Activated CD4-positive, alpha-beta T cell treated with anti-CD3 and anti-CD28 coated beads, Interleukin-2, amount 10 ng/mL, durations not matched to agents 24 days and 14 days (primary cell): ENCODE measurements at regions not wholly inside any gene's neighbourhood (a gene's known extent, or its start where the extent isn't known, plus 50 kb on each side); places are given as distances from the start of the nearest gene placed in this dataset.

Experiments
- DNase-seq: peaks from one replicate; pipeline ENCODE4 v3.0.0; 2022
- H3K27ac Mint-ChIP-seq: one replicate; pipeline ENCODE4 v1.8.0; 2022; ENCODE audit warnings: mild to moderate bottlenecking, mixed read lengths
- H3K27me3 Mint-ChIP-seq: one replicate; pipeline ENCODE4 v1.8.0; 2022; ENCODE audit warnings: mixed read lengths
- H3K36me3 Mint-ChIP-seq: one replicate; pipeline ENCODE4 v1.8.0; 2022; ENCODE audit warnings: low read depth, mild to moderate bottlenecking, mixed read lengths
- H3K4me1 Mint-ChIP-seq: one replicate; pipeline ENCODE4 v1.8.0; 2021; ENCODE audit warnings: mixed read lengths
- H3K4me3 Mint-ChIP-seq: one replicate; pipeline ENCODE4 v1.8.0; 2022; ENCODE audit warnings: mild to moderate bottlenecking, moderate library complexity, mixed read lengths
- H3K9me3 Mint-ChIP-seq: one replicate; pipeline ENCODE4 v1.8.0; 2021; ENCODE audit warnings: mixed read lengths
- intact Hi-C: fragments of 100-400 bp; cut with micrococcal nuclease; formaldehyde crosslinking; loops from one replicate; pipeline ENCODE4 v1.15.1; 2023

GRCh38 chr13:111638233-111638632, 317.8 kb downstream of the TEX29 start:
- Mint-ChIP-seq H3K36me3 (no peaks in the 10 kb centered on the region), H3K27ac (no peak overlapping the region), H3K4me3 (no peak overlapping the region), H3K9me3 (no peaks in the 10 kb centered on the region), H3K4me1 (no peaks in the 10 kb centered on the region), H3K27me3 (no peaks in the 10 kb centered on the region)
- intact Hi-C loops, result no loop called here
- no peak for DNase-seq

- intact Hi-C loops, result no loop called here
- no peak overlapping the region for H3K4me3 Mint-ChIP-seq
- H3K36me3 Mint-ChIP-seq, result no peaks in the 10 kb centered on the region
- H3K27me3 Mint-ChIP-seq, result no peaks in the 10 kb centered on the region
- H3K9me3 Mint-ChIP-seq, result no peaks in the 10 kb centered on the region
- H3K4me1 Mint-ChIP-seq, result no peaks in the 10 kb centered on the region
- H3K27ac Mint-ChIP-seq, result no peak overlapping the region
- DNase-seq, result no peak
Observed at GRCh38 chr13:111639196-111639705, 318.8 kb downstream of the TEX29 start.

GRCh38 chr13:111640006-111640405, 319.6 kb downstream of the TEX29 start:
- intact Hi-C loops, result no loop called here
- no peaks in the 10 kb centered on the region for H3K36me3 Mint-ChIP-seq
- no peaks in the 10 kb centered on the region for H3K4me1 Mint-ChIP-seq
- no peak overlapping the region for H3K4me3 Mint-ChIP-seq
- H3K27ac Mint-ChIP-seq, result no peak overlapping the region
- DNase-seq, result no peak
- no peaks in the 10 kb centered on the region for H3K27me3 Mint-ChIP-seq
- no peaks in the 10 kb centered on the region for H3K9me3 Mint-ChIP-seq

GRCh38 chr13:111640476-111640875, 320.0 kb downstream of the TEX29 start:
- no peak for DNase-seq
- no peaks in the 10 kb centered on the region for H3K9me3 Mint-ChIP-seq
- H3K4me3 Mint-ChIP-seq, result no peak overlapping the region
- intact Hi-C loops, result no loop called here
- H3K27ac Mint-ChIP-seq, result no peak overlapping the region
- no peaks in the 10 kb centered on the region for H3K4me1 Mint-ChIP-seq
- no peaks in the 10 kb centered on the region for H3K27me3 Mint-ChIP-seq
- no peaks in the 10 kb centered on the region for H3K36me3 Mint-ChIP-seq

- Mint-ChIP-seq H3K4me1 (no peaks in the 10 kb centered on the region), H3K27me3 (no peaks in the 10 kb centered on the region), H3K9me3 (no peaks in the 10 kb centered on the region), H3K36me3 (no peaks in the 10 kb centered on the region), H3K4me3 (no peak overlapping the region), H3K27ac (no peak overlapping the region)
- intact Hi-C loops, result no loop called here
- DNase-seq, result no peak
Observed at GRCh38 chr13:111642156-111642767, 321.8 kb downstream of the TEX29 start.

- Mint-ChIP-seq H3K36me3 (no peaks in the 10 kb centered on the region), H3K27ac (no peak overlapping the region), H3K27me3 (no peaks in the 10 kb centered on the region), H3K9me3 (no peaks in the 10 kb centered on the region), H3K4me1 (no peaks in the 10 kb centered on the region), H3K4me3 (no peak overlapping the region)
- DNase-seq, result no peak
- intact Hi-C loops, result no loop called here
Observed at GRCh38 chr13:111644750-111645149, 324.3 kb downstream of the TEX29 start.

- intact Hi-C loops, result no loop called here
- Mint-ChIP-seq H3K4me1 (no peaks in the 10 kb centered on the region), H3K27me3 (no peaks in the 10 kb centered on the region), H3K4me3 (no peak overlapping the region), H3K36me3 (no peaks in the 10 kb centered on the region), H3K27ac (no peak overlapping the region), H3K9me3 (no peaks in the 10 kb centered on the region)
- no peak for DNase-seq
Observed at GRCh38 chr13:111645198-111645597, 324.8 kb downstream of the TEX29 start.

- intact Hi-C loops, result no loop called here
- Mint-ChIP-seq H3K27me3 (peaks cover 5% of the 10 kb centered on the region), H3K36me3 (no peaks in the 10 kb centered on the region), H3K4me1 (no peaks in the 10 kb centered on the region), H3K4me3 (no peak overlapping the region), H3K27ac (no peak overlapping the region), H3K9me3 (no peaks in the 10 kb centered on the region)
- DNase-seq, result no peak
Observed at GRCh38 chr13:111645598-111646455, 325.4 kb downstream of the TEX29 start.

- intact Hi-C loops, result no loop called here
- no peaks in the 10 kb centered on the region for H3K9me3 Mint-ChIP-seq
- H3K27ac Mint-ChIP-seq, result no peak overlapping the region
Observed at GRCh38 chr13:111646456-111646855, 326.0 kb downstream of the TEX29 start.

GRCh38 chr13:111648885-111649284, 328.4 kb downstream of the TEX29 start:
- Mint-ChIP-seq H3K27ac (no peak overlapping the region), H3K4me1 (no peaks in the 10 kb centered on the region), H3K36me3 (no peaks in the 10 kb centered on the region), H3K9me3 (no peaks in the 10 kb centered on the region), H3K4me3 (no peak overlapping the region), H3K27me3 (peaks cover 6% of the 10 kb centered on the region)
- intact Hi-C loops, result no loop called here
- DNase-seq, result no peak

More at GRCh38 chr13:111646456-111646855, 326.0 kb downstream of the TEX29 start:
- Mint-ChIP-seq H3K27me3 (peaks cover 6% of the 10 kb centered on the region), H3K36me3 (no peaks in the 10 kb centered on the region), H3K4me3 (no peak overlapping the region), H3K4me1 (no peaks in the 10 kb centered on the region)
- no peak for DNase-seq

GRCh38 chr13:111650626-111651025, 330.2 kb downstream of the TEX29 start:
- no peak for DNase-seq
- Mint-ChIP-seq H3K27ac (no peak overlapping the region), H3K36me3 (no peaks in the 10 kb centered on the region), H3K4me1 (no peaks in the 10 kb centered on the region), H3K4me3 (no peak overlapping the region), H3K9me3 (no peaks in the 10 kb centered on the region), H3K27me3 (peaks cover 6% of the 10 kb centered on the region)
- intact Hi-C loops, result no loop called here

- H3K36me3 Mint-ChIP-seq, result no peaks in the 10 kb centered on the region
- H3K4me1 Mint-ChIP-seq, result no peaks in the 10 kb centered on the region
- peaks cover 6% of the 10 kb centered on the region for H3K27me3 Mint-ChIP-seq
- no peaks in the 10 kb centered on the region for H3K9me3 Mint-ChIP-seq
- no peak overlapping the region for H3K4me3 Mint-ChIP-seq
- no peak overlapping the region for H3K27ac Mint-ChIP-seq
- DNase-seq, result no peak
- intact Hi-C loops, result no loop called here
Observed at GRCh38 chr13:111652676-111653075, 332.2 kb downstream of the TEX29 start.

- no peak for DNase-seq
- H3K27me3 Mint-ChIP-seq, result peaks cover 6% of the 10 kb centered on the region
- H3K4me1 Mint-ChIP-seq, result no peaks in the 10 kb centered on the region
- intact Hi-C loops, result no loop called here
- no peaks in the 10 kb centered on the region for H3K9me3 Mint-ChIP-seq
- H3K27ac Mint-ChIP-seq, result no peak overlapping the region
- no peaks in the 10 kb centered on the region for H3K36me3 Mint-ChIP-seq
- no peak overlapping the region for H3K4me3 Mint-ChIP-seq
Observed at GRCh38 chr13:111654531-111654930, 334.1 kb downstream of the TEX29 start.

GRCh38 chr13:111656439-111656838, 336.0 kb downstream of the TEX29 start:
- DNase-seq, result no peak
- no peaks in the 10 kb centered on the region for H3K4me1 Mint-ChIP-seq
- intact Hi-C loops, result no loop called here
- H3K36me3 Mint-ChIP-seq, result no peaks in the 10 kb centered on the region
- H3K9me3 Mint-ChIP-seq, result no peaks in the 10 kb centered on the region
- no peak overlapping the region for H3K4me3 Mint-ChIP-seq
- no peaks in the 10 kb centered on the region for H3K27me3 Mint-ChIP-seq
- no peak overlapping the region for H3K27ac Mint-ChIP-seq
